Breast epithelium (tissue), 4 donors: ENCODE measurements at regions not wholly inside any gene's neighbourhood (a gene's known extent, or its start where the extent isn't known, plus 50 kb on each side); places are given as distances from the start of the nearest gene placed in this dataset.

Experiments
- DNase-seq, 2 donors: peaks; one replicate each; pipeline ENCODE4 v3.0.0-alpha.2; 2019; ENCODE audit warnings: low spot score in 2 of 2
- H3K27ac ChIP-seq, 2 donors: fragments of 200-600 bp; sonication (generic) in 1 of 2; one replicate each; pipeline ENCODE4 v1.5.1; 2016 to 2019; ENCODE audit warnings: mild to moderate bottlenecking in 1 of 2
- H3K27me3 ChIP-seq, 2 donors: fragments of 200-600 bp; sonication (generic) in 1 of 2; one replicate each; pipeline versions ENCODE4 v1.5.1 to v1.6.0; 2017 to 2019; ENCODE audit warnings: control low read depth in 1 of 2, mild to moderate bottlenecking in 1 of 2
- H3K36me3 ChIP-seq: fragments of 200-600 bp; one replicate; pipeline ENCODE4 v1.5.1; 2019
- H3K4me1 ChIP-seq, 2 donors: fragments of 200-600 bp; sonication (generic); one replicate each; pipeline ENCODE4 v1.5.1; 2016 to 2019; ENCODE audit warnings: control low read depth in 1 of 2
- H3K4me3 ChIP-seq, 3 donors: fragments of 200-600 bp; sonication (generic); 1 replicate in 2 of 3; 2 replicates in 1 of 3; pipeline ENCODE4 v1.5.1; 2016 to 2019; ENCODE audit warnings: mild to moderate bottlenecking in 3 of 3, moderate library complexity in 2 of 3
- H3K9me3 ChIP-seq, 2 donors: fragments of 200-600 bp; sonication (generic) in 1 of 2; one replicate each; pipeline ENCODE4 v1.5.1; 2016 to 2019; ENCODE audit warnings: control low read depth in 1 of 2
- CTCF ChIP-seq, 3 donors: fragments of 450-650 bp; IDR thresholded peaks; one replicate each; pipeline ENCODE4 v1.5.1; 2016 to 2017; ENCODE audit warnings: antibody characterized with exemption in 3 of 3, mild to moderate bottlenecking in 3 of 3, moderate library complexity in 3 of 3
- POLR2A ChIP-seq: fragments of 450-650 bp; IDR thresholded peaks from one replicate; pipeline ENCODE4 v1.6.1; 2016; ENCODE audit warnings: antibody characterized with exemption, mild to moderate bottlenecking, moderate library complexity
- POLR2AphosphoS5 ChIP-seq, 3 donors: sonication (generic); formaldehyde crosslinking; IDR thresholded peaks; one replicate each; pipeline ENCODE4 v1.6.1; 2017; ENCODE audit warnings: antibody characterized with exemption in 3 of 3
- intact Hi-C: fragments of 100-400 bp; cut with DNase I; formaldehyde crosslinking; loops from one replicate; pipeline ENCODE4 v1.15.1; 2023; ENCODE audit warnings: low total_unique reads

GRCh38 chrX:85505801-85506200, 126.3 kb upstream of the POF1B start:
- Histone ChIP-seq H3K9me3 (no peaks in the 10 kb centered on the region), H3K27me3 (peaks cover 0 to 30% of the 10 kb centered on the region in 2 donors), H3K27ac (no peak overlapping the region), H3K4me1 (no peaks in the 10 kb centered on the region), H3K36me3 (no peaks in the 10 kb centered on the region), H3K4me3 (no peak overlapping the region)
- intact Hi-C loops, result no loop called here
- no peak for TF ChIP-seq POLR2AphosphoS5 (IDR thresholded peaks at IDR 0.05)
- TF ChIP-seq POLR2A, result no peak
- no peak for DNase-seq

- Histone ChIP-seq H3K27ac (no peak overlapping the region), H3K27me3 (peaks cover 0 to 29% of the 10 kb centered on the region in 2 donors), H3K36me3 (no peaks in the 10 kb centered on the region), H3K9me3 (no peaks in the 10 kb centered on the region), H3K4me1 (no peaks in the 10 kb centered on the region), H3K4me3 (no peak overlapping the region)
- intact Hi-C loops, result no loop called here
- TF ChIP-seq POLR2AphosphoS5 (IDR thresholded peaks at IDR 0.05) (no peak), CTCF (IDR thresholded peaks at IDR 0.05) (no peak), POLR2A (no peak)
- no peak for DNase-seq
These were observed 124.9 kb upstream of the POF1B start for GRCh38 chrX:85504381-85504780.

GRCh38 chrX:85503258-85504158, 124.0 kb upstream of the POF1B start:
- H3K4me1 ChIP-seq, result no peaks in the 10 kb centered on the region
- H3K27ac ChIP-seq, result no peak overlapping the region
- peaks cover 0 to 28% of the 10 kb centered on the region in 2 donors for H3K27me3 ChIP-seq
- TF ChIP-seq POLR2AphosphoS5 (IDR thresholded peaks at IDR 0.05) (no peak), CTCF (IDR thresholded peaks at IDR 0.05) (no peak), POLR2A (no peak)
- H3K36me3 ChIP-seq, result no peaks in the 10 kb centered on the region
- DNase-seq, result no peak
- no peak overlapping the region for H3K4me3 ChIP-seq
- H3K9me3 ChIP-seq, result no peaks in the 10 kb centered on the region
- intact Hi-C loops, result no loop called here

GRCh38 chrX:85501349-85501748, 121.9 kb upstream of the POF1B start:
- Histone ChIP-seq H3K27ac (no peak overlapping the region), H3K4me1 (no peaks in the 10 kb centered on the region), H3K27me3 (peaks cover 0 to 19% of the 10 kb centered on the region in 2 donors), H3K4me3 (no peak overlapping the region), H3K36me3 (no peaks in the 10 kb centered on the region), H3K9me3 (no peaks in the 10 kb centered on the region)
- no peak for DNase-seq
- intact Hi-C loops, result no loop called here
- TF ChIP-seq POLR2A, result no peak
- no peak for TF ChIP-seq CTCF (IDR thresholded peaks at IDR 0.05)
- no peak for TF ChIP-seq POLR2AphosphoS5 (IDR thresholded peaks at IDR 0.05)

GRCh38 chrX:85499400-85499799, 119.9 kb upstream of the POF1B start:
- Histone ChIP-seq H3K27me3 (peaks cover 0 to 20% of the 10 kb centered on the region in 2 donors), H3K36me3 (no peaks in the 10 kb centered on the region), H3K27ac (no peak overlapping the region), H3K4me1 (no peaks in the 10 kb centered on the region), H3K4me3 (no peak overlapping the region), H3K9me3 (no peaks in the 10 kb centered on the region)
- DNase-seq, result no peak
- TF ChIP-seq POLR2AphosphoS5 (IDR thresholded peaks at IDR 0.05) (no peak), CTCF (IDR thresholded peaks at IDR 0.05) (no peak), POLR2A (no peak)
- intact Hi-C loops, result no loop called here
